GM18870 (cell line): ENCODE measurements at regions not wholly inside any gene's neighbourhood (a gene's known extent, or its start where the extent isn't known, plus 50 kb on each side); places are given as distances from the start of the nearest gene placed in this dataset.

Experiments used
- ATAC-seq: cut with Tn5 transposase; IDR thresholded peaks from one replicate; pipeline ENCODE4 v1.9.1; 2021; ENCODE audit warnings: moderate library complexity; ENCODE audit not compliant: unreplicated experiment

GRCh38 chr6:147755999-147756398 is 247.5 kb downstream of the SAMD5 start:
- no peak for ATAC-seq

GRCh38 chr6:147756891-147757290 is 248.4 kb downstream of the SAMD5 start:
- no peak for ATAC-seq

GRCh38 chr6:147757291-147757690 is 248.8 kb downstream of the SAMD5 start:
- ATAC-seq = no peak

- no peak for ATAC-seq
These were observed 249.8 kb downstream of the SAMD5 start for GRCh38 chr6:147758303-147758702.

- ATAC-seq = no peak
These were observed 250.6 kb downstream of the SAMD5 start for GRCh38 chr6:147759093-147759492.

- no peak for ATAC-seq
These were observed 251.0 kb downstream of the SAMD5 start for GRCh38 chr6:147759536-147759935.

GRCh38 chr6:147765541-147765940 is 257.1 kb downstream of the SAMD5 start:
- no peak for ATAC-seq

- no peak for ATAC-seq
These were observed 260.5 kb downstream of the SAMD5 start for GRCh38 chr6:147768969-147769368.

- ATAC-seq = no peak
These were observed 261.1 kb downstream of the SAMD5 start for GRCh38 chr6:147769496-147770087.

- ATAC-seq = no peak
These were observed 261.7 kb downstream of the SAMD5 start for GRCh38 chr6:147770221-147770620.

- no peak for ATAC-seq
These were observed 264.2 kb downstream of the SAMD5 start for GRCh38 chr6:147772724-147773123.

- ATAC-seq = no peak
These were observed 266.4 kb downstream of the SAMD5 start for GRCh38 chr6:147774856-147775255.

GRCh38 chr6:147776631-147777213 is 268.2 kb downstream of the SAMD5 start:
- no peak for ATAC-seq

- no peak for ATAC-seq
These were observed 271.1 kb downstream of the SAMD5 start for GRCh38 chr6:147779624-147780023.

GRCh38 chr6:147782302-147782701 is 273.8 kb downstream of the SAMD5 start:
- ATAC-seq = no peak

- no peak for ATAC-seq
These were observed 275.9 kb downstream of the SAMD5 start for GRCh38 chr6:147784371-147784770.

GRCh38 chr6:147787417-147787816 is 278.9 kb downstream of the SAMD5 start:
- no peak for ATAC-seq

GRCh38 chr6:147789430-147789947 is 281.0 kb downstream of the SAMD5 start:
- no peak for ATAC-seq

GRCh38 chr6:147793871-147794643 is 285.6 kb downstream of the SAMD5 start:
- no peak for ATAC-seq

- no peak for ATAC-seq
These were observed 294.0 kb downstream of the SAMD5 start for GRCh38 chr6:147802459-147802858.

- ATAC-seq = no peak
These were observed 296.7 kb downstream of the SAMD5 start for GRCh38 chr6:147805155-147805554.

- ATAC-seq = no peak
These were observed 298.2 kb downstream of the SAMD5 start for GRCh38 chr6:147806697-147807096.
